H1 (cell line): ENCODE measurements at regions not wholly inside any gene's neighbourhood (a gene's known extent, or its start where the extent isn't known, plus 50 kb on each side); places are given as distances from the start of the nearest gene placed in this dataset.

ENCODE experiments used
- KDM1A ChIP-seq: fragments of 200-600, 300-600 bp; sonication (generic); IDR thresholded peaks from 2 replicates; pipeline ENCODE4 v1.7.1; 2016; ENCODE audit warnings: mild to moderate bottlenecking, low read length, borderline replicate concordance

DNA sequence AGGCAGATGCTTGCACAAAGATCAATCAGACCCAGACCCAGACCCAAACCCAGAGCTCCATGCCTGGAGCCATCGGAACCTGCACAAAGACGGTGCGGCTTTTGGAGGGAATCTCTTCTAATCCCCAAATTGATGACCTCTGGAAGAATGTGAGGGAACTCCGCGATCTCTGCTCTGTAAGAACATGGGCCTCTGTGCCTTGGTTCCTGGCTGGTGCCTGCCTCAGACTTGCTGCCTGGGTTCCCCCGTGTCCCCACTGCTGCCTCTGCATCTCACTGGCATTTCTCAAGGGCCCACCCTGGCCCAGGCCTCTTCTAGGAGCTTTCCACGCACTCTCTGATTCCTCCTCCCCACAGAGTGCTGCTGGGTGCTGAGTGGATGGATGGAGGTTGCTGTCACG lies 1044.4 kb downstream of the TBC1D22A start (continued):
- no peak for TF ChIP-seq KDM1A
- TF ChIP-seq, all 59 proteins: peak for 0
